T-helper 22 cell (primary cell): ENCODE measurements at regions not wholly inside any gene's neighbourhood (a gene's known extent, or its start where the extent isn't known, plus 50 kb on each side); places are given as distances from the start of the nearest gene placed in this dataset.
"Not testable (repeated sequence)": the region's sequence is repeated elsewhere in the genome, so short reads cannot be mapped to it uniquely, and the experiment has no call there.

Experiments
- DNase-seq: peaks from one replicate; pipeline ENCODE4 v3.0.0-alpha.2; 2020; ENCODE audit warnings: low read depth

GRCh38 chr9:75775966-75776691 is 114.3 kb upstream of the PCSK5 start:
- no peak for DNase-seq

- no peak for DNase-seq
Measured at GRCh38 chr9:75780185-75780584, 110.3 kb upstream of the PCSK5 start.

GRCh38 chr9:75788006-75788634 is 102.4 kb upstream of the PCSK5 start:
- no peak for DNase-seq

GRCh38 chr9:75797085-75797580 is 93.3 kb upstream of the PCSK5 start:
- DNase-seq = no peak

DNA sequence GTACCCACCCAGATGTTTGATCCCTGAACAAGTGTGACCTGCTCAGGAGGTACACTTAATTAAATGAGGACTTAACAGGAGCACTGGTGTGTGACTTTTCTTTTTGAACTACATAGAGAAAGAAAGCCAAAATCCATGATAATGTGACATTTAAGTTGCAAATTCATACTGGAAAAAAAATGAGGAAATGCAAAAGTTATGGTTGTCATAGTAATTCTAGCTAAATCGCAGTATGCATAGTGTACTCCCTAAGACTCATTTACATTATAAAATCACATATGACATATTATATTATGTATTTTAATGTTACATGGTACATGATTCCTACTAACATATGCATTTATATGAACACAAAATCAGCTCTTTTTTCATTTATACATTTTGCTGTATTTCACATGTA is 92.0 kb upstream of the PCSK5 start:
- DNase-seq = no peak

- DNase-seq = no peak
Measured at GRCh38 chr9:75803130-75803529, 87.3 kb upstream of the PCSK5 start.

- DNase-seq = no peak
Measured at GRCh38 chr9:75810063-75810462, 80.4 kb upstream of the PCSK5 start.

DNA sequence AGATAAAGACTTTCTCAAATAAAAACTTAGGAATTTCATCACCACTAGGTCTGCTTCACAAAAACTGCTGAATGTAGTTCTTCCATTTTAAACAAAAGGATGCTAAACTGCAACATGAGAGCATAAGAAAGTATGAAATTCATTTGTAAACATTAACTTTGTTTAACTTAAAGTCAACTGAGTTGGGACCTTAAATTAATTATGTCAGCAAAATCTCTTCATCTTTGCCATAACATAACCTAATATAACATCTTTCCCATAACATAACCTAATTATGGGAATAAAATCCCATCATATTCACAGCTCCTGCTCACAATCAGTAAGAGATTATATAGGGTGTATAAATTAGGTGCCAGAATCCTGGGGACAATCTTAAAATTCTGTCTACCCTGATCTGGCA is 78.8 kb upstream of the PCSK5 start:
- no peak for DNase-seq

DNA sequence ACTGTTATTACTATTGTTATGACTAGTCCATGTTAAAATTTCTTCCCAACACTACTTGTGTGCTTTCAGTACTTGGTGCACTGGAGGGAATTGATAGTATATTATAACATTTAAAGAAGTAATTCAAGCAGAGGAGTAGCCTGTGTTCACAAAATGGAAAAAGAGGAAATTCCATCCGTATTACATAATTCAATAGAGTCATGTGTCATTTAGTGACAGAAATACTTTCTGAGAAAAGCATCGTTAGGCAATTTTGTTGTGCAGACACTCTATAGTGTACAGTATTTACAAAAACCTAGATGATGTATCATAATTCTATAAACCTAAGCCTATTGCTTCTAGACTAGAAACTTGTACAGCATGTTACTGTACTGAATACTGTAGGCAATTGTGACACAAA is 78.3 kb upstream of the PCSK5 start:
- no peak for DNase-seq

GRCh38 chr9:75814667-75815066 is 75.8 kb upstream of the PCSK5 start:
- no peak for DNase-seq

DNA sequence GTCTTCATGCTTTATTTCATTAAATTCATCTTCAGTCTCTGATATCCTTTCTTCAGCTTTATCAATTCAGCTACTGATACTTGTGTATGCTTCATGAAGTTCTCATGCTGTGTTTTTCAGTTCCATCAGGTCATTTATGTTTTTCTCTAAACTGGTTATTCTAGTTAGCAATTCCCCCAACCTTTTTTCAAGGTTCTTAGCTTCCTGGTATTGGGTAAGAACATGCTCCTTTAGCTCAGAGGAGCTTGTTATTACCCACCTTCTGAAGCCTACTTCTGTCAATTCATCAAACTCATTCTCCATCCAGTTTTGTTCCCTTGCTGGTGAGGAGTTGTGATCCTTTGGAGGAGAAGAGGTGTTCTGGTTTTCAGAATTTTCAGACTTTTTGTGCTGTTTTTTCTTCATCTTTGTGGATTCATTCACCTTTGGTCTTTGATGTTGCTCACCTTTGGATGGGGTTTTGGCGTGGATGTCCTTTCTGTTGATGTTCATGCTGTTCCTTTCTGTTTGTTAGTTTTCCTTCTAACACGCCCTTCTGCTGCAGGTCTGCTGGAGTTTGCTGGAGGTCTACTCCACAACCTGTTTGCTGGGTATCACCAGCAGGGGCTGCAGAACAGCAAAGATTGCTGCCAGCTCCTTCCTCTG is 69.9 kb upstream of the PCSK5 start:
- DNase-seq = not testable (repeated sequence)

DNA sequence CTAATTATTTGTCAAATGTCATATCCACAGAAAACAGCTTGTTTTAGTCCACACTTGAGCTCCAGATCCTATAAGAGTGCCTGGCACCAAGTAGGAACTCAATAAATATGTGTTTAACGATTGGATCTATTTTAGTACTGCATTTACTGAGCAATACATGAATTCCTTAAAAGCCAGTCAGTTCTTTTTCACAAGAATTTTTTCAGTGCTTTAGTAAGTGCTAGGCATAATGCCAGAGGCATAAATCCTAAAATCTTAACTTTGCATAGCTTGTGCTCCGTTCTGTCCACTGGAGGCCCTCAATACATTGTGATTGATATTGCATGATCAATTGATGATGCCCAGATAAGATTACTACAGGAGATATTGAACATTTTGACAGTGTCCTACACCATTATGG is 67.3 kb upstream of the PCSK5 start:
- DNase-seq = no peak

GRCh38 chr9:75824816-75825568 is 65.5 kb upstream of the PCSK5 start:
- DNase-seq = no peak

DNA sequence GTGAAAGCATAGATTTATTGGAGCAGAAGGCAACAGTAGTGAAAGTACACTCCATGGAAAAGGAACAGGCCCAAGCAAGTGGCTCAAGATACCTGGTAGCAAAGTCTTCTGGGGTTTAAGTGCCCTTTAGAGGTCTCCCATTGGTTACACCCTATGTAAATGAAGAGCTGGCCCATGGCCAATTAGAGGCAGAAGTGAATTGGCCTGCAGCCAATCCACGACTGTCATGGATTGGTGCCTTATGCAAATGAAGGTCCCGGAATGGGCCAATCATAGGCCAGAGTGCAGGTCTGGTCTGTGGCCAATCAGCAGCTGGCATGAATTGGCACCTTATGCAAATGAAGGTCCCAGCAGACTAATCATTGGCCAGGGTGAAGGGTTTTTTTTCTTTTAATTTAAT is 64.2 kb upstream of the PCSK5 start:
- DNase-seq = no peak

DNA sequence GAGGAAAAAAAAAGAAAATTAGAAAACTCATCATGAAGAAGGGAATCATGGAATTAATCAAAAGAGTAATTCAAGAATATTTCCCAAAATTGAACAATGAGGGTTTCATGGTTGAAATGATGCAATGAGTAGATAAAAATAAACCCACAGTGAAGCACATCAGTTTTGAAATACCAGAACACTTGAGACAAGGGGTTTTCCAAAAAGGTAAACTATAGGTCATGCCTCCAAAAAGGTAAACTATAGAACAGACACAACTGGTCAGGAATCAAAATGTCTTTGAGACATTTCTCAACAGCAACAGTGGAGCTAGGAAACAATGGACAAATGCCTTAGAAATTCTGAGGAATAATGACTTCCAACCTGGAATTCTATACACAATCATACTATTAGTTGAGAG is 60.2 kb upstream of the PCSK5 start:
- no peak for DNase-seq

- no peak for DNase-seq
Measured at GRCh38 chr9:75833778-75834177, 56.7 kb upstream of the PCSK5 start.

DNA sequence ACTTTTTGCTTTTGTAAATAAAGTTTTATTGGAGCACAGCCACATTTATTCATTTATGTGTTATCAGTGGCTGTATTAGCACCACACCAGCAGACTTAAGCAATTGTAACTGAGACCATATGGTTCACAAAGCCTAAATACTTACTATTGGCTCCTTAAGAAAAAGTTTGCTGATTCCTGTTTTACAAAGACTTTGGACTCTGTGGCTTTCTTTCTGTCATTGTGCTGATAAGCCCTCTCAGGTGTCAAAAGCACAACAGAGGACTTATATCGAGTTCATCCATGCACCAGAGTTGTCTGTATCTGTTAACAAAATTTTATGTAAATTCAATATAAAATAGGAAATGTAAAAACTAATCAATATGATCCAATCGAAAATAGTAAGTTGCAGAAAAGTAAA is 55.6 kb upstream of the PCSK5 start:
- DNase-seq = no peak
